GM12891 (cell line): ENCODE measurements at regions not wholly inside any gene's neighbourhood (a gene's known extent, or its start where the extent isn't known, plus 50 kb on each side); places are given as distances from the start of the nearest gene placed in this dataset.

Experiments
- POLR2A ChIP-seq: IDR thresholded peaks from 2 replicates; pipeline ENCODE4 v1.6.1; 2011; ENCODE audit warnings: low read depth, low read length, control low read depth
- POLR2AphosphoS5 ChIP-seq: IDR thresholded peaks from 2 replicates; pipeline ENCODE4 v1.6.1; 2011; ENCODE audit warnings: low read depth, low read length, control low read depth
- POU2F2 ChIP-seq: IDR thresholded peaks from 2 replicates; pipeline ENCODE4 v1.6.1; 2011; ENCODE audit warnings: low read depth, mild to moderate bottlenecking, control low read depth, low read length, moderate library complexity
- TAF1 ChIP-seq: IDR thresholded peaks from 2 replicates; pipeline ENCODE4 v1.6.1; 2011; ENCODE audit warnings: low read depth, low read length, control low read depth

- TF ChIP-seq POLR2A (no peak), TAF1 (no peak), POLR2AphosphoS5 (no peak), POU2F2 (no peak)
Measured at GRCh38 chr4:153067376-153067775, 131.3 kb downstream of the FHDC1 start.
